ENCODE measurements at regions not wholly inside any gene's neighbourhood (a gene's known extent, or its start where the extent isn't known, plus 50 kb on each side); places are given as distances from the start of the nearest gene placed in this dataset.
"Not testable (repeated sequence)": the region's sequence is repeated elsewhere in the genome, so short reads cannot be mapped to it uniquely, and the experiment has no call there.

DNA sequence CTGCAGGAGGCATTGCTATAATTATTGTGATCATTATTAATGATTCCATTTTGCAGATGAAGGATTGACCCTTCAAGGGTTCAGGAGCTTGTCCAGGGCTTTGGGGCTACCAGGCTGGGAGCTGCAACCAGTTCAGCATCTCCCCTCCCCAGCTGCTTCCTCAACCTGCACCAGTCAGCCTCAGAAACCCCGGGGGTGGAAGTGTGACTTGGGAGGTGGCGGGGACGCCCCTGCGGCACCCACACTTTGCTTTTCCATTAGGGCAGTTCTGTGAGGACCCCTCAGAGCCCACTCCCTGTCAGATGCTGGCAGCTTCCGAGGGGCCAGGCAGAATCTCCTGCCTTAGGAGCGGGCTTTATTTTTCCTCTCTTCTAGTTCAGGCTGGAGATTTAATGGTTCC, 85.6 kb downstream of the OLFM1 start:
- DNase-seq: no peak

DNA sequence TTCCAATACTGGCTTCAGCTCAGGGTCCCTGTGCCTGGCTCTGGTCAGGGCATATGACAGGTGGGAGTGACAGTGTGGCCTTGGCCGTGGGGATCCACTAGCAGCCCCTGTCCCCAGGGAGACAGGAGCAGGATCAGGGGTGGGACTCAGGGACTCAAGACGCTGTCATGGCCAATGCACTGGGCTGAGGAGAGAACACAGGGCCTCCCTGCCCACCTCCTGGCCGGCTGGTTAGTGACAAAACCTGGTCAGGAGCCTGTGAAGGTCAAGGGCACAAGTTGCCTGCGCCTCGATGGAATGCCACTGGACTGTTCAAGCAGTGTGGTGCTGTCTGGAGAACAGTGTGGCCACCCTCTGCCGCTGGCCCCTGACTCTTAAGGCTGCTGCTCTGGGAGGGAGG, 86.8 kb downstream of the OLFM1 start:
- no peak for DNase-seq

DNA sequence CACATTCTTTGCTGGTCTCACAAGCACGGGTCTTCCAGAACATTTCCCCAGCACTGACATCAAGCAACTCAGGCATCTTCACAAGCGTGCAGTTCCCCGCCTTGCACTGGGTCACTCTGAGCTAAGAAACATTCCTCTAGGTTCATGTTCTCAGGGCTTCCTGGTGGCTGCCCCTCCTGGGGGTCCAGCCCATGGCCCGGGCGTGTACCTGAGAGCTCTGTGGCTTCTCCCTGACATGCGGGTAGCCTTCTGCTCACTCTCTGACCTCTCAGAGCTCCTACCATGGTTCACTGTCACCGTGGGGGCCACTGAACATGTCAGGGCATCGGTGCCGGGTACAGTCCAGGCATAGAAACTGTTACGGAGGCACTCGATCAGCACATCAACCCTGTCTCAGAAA, 87.5 kb downstream of the OLFM1 start:
- DNase-seq: no peak

DNA sequence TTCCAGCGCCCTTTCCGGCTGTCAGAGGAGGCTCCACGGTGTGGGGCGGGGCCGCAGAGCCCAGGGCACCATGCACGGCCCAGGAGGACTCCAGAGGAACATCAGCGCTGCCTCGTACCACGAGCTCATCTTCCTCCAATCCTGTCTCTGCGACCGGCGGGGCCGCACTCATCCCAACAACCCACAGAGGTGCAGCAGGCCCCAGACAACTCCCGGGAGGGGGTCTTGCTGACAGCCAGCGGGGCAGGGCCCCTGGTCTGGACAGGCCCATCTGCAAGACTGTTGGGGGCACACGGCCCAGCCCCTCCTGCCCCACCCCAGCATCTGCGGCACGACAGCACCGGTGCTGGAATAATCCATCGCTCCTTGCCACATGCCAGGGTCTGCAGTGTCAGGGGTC, 88.8 kb downstream of the OLFM1 start:
- DNase-seq: no peak

DNA sequence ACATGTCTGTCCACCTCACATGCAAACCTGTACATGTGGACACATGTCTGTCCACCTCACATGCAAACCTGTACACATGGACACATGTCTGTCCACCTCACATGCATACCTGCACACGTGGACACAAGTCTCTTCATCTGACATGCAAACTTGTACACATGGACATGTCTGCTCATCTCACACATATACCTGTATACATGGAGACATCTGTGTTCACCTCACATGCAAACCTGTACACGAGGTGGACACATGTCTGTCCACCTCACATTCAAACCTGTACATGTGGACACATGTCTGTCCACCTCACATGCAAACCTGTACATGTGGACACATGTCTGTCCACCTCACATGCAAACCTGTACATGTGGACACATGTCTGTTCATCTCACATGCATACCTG, 90.1 kb downstream of the OLFM1 start:
- DNase-seq: not testable (repeated sequence)

DNA sequence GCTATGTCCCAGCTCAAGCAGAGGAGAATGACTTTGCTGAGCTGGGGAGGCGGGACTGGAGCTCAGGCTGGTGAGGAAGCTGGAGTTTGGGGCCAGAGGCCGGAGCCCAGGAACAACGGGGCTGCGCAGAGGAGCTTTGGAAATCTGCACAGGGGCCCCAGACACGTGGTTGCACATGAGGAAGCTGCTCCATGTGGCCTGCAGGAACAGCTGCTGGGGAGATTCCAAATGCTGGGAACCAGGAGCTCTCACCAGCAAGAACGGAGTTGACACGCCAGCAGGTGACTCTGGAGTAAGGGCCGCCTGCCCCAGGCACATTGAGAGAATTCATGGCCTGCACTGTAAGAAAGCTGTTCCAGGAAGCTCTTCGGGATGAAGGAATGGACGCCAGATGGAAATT, 91.0 kb downstream of the OLFM1 start:
- no peak for DNase-seq

DNA sequence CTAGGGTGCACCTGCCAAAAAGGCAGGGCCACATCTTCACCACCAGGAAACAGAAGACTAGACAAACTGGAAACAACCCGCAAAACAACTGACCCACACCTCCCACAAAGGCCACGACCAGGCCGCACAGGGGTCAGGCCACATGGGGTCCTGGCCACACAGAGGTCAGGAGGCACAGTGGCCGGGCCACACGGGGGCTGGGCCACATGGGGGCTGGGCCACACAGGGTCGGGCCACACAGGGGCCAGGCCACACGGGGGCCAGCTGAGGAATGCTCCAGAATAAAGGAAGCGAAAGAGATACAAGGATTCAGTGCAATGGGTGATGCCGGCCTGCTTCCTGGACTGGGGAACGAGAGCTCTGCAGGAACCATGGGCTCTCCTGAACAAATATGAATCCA, 91.6 kb downstream of the OLFM1 start:
- DNase-seq: no peak

DNA sequence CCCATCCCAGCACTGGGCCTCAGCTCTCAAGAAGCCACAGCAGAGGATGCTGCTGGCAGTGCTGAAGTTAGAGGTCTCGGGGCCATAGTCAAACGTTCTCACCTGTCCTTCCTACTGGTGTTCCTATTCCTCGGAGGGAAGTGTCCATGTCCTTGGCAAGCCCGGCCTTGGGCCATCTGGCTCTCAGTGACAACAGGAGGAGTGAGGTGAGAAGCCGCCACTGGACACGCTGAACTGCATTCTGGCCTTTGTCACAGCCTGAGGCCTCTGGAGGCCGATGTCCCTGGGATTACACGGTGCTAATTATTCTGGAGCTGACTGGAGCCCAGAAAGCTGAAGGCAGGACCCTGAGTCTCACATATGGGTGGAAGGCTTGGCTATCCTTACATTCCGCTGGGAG, 92.5 kb downstream of the OLFM1 start:
- no peak for DNase-seq

DNA sequence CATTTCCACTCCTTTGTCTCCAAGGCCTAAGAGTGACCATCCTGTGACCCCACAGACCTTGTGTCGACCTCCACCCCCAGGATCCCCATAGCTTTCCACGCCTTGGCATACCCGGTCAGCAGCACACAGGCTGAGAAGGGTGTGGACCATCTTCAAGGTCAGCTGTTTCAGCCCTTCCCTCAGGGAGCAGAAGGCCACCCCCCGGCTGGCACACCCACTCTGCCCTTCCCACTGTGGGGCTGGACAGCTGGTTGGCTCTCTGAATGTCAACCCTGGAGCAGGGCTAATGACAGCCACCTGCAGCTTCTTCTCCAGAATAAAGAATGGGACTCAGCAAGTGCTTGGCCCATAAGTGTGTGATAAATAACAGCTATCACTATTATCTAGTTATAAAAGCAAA, 93.1 kb downstream of the OLFM1 start:
- DNase-seq: no peak

DNA sequence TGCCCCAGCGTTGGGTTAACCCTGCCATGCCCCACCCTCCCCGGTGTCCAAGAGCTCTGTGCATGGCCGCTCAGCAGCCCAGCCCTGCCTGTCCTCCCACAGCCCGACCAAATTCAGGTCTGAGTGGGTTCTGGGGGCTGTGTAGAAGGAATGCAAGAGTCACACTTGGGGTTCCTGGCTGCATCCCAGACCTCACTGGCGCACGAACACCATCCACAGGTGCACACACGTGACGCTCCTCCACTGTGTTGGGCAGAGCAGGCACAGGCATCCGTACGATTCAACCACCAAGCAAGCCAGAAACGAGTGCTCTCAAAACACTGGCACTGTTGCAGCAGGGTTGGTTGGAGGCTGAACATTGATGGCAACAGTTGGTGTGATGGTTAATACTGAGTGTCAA, 93.9 kb downstream of the OLFM1 start:
- no peak for DNase-seq

DNA sequence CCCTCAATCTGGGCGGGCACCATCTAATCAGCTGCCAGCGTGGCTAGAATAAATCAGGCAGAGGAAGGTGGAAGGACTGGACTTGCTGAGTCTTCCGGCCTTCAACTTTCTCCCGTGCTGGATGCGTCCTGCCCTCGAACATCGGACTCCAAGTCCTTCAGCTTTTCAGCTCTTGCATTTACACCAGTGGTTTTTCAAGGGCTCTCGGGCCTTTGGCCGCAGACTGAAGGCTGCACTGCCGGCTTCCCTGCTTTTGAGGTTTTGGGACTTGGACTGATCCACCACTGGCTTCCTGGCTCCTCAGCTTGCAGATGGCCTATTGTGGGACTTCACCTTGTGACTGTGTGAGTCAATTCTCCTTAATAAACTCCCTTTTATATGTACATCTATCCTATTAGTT, 94.4 kb downstream of the OLFM1 start:
- not testable (repeated sequence) for DNase-seq

DNA sequence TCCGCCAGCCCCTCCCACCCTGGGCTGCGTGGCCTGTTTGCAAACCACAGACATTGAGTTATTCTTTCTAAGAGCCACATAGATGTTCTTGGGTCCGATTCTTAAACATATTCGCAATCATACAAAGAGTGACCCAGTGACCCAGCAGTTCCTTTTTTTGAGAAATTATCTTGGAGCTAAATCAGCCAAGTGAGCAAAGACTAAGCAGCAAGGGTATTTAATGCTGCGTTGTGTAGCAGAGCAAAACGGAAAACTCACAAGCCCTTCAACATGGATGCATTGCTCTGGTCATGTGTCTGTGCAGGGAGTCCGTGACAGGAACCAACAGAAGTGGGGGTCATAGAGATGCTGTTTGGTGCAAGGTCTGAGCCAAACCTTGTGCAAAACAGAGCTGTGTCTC, 95.6 kb downstream of the OLFM1 start:
- no peak for DNase-seq

DNA sequence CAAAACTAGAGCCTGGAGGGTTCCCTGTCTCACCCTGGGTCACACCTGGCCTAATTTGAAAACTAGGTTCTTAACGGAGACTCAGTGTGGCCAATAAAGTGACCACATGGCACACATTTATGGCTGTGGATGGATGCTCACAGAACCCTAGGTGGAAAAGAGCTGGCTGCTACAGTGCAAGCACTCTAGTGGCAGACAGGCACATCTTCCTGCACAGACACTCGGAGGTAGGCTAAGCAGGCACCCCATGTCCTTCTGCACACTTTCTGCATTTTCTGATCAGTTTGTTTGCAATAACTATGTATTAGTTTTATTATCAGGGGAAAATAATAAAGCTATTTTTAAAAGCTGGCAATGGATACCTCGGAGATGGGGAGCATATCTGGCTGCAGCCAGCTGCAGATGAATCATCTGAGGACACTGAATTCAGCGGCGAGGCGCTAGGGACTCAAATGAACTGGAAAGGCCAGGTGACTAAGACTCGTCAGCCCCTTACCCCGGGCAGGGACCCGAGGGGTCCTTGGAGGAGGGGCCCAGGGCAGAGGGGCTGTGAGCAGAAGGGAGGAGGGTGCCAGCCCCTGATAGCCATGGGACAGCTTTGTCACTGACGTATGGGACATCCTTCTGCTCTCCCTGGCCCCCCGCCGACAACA, 96.2 kb downstream of the OLFM1 start:
- DNase-seq: no peak

DNA sequence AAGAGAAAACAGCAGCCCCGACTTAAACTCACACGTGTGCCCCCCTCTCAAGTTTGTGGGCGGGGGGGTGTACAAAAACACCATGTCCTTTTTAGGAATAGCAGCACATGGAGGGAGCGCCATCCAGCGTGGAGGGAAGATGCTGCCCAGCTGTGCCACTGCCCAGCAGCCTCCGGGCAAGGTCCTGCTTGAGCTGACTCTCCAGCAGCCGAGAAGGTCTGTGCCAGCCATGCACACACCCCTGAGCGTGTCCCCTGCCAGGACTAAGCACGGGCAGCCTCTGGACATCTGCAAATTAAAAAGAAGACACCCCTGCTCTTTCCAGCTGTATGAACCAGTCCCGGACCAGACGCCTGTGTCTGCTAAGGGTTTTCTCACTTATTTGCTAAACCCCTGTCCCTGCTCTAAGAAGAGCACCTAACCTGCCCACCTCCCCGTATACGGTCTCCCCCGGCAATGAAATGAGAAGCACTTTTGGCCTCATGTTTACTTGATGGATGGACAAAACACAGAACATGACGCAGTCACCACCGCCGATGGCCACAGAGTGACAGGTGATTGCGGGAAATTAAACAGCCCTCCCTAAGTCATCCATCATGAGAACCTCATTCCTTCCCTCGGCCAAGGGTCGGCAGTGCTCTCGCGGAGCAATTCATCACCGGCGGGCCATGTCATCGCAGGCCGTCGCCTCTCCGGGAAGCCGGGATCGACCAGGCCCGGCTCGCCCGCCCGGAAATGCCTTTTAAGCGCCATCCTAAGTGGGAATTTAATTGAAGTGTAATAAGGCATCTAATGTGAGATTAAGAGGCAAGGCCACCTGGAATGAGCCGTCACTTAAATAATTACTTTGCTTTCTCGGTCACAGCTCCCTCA, 96.9 kb downstream of the OLFM1 start:
- DNase-seq: no peak

DNA sequence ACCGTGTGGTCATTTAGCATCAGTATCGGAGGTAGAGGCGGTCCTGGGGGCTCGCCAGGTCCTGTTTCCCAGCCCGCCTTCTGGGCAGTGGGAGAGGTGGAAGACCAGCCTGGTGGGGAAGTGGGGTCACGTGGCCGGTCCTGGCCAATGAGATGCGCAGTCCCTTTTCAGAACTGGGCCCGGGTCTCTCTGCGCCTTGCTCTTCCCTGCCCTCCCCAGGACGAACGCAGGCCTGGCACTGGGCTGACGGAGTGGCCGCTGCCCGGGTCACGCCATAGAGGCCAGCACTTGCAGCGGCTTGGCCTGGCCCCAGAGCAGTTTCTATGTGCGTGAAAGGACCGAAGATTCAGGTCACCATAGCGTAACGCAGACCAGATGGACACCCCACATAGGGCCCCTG, 97.6 kb downstream of the OLFM1 start:
- no peak for DNase-seq

DNA sequence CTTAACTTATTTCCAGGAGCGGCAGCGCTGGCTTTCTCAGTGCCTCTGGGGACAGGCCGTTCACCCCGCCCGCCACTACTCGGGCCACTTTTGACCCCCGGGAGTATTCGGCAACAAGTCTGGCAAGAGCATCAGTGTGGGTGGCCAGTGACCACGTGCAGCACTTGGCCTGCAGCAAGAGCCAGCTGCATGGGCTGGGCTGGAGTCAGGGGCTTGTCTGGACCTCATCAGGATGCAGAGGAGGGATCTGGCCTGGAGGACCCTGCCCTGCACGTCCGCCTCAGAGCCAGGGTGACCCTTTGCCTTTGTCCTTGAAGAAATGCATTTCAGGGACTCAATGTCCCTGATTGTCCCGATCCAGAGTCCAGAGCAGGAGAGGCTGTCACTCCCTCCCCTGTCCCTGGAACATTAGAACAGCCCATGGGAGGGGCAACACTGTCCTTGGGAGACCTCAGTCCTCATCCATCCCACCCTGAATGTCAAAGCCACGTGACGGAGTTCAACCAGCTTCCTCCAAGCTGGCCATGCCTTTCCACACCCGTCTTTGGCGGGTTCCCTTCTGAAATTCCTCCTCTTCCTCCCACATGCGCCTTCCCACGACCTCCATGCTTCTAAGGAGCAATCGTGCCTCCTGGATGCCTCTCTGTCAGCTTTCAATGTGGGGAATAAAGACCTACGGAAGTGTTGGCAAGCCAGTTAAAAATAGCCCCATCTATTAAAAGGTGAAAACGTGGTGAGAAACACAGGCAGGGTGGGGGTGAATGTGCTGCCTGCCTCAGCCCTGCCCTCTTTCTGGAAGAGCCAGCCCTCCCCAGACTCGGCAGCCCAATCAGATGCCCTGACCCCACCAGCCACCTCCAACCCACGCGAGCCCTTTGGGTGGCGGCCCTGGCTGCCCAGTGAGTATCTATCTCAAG, 99.0 kb downstream of the OLFM1 start:
- DNase-seq: no peak

DNA sequence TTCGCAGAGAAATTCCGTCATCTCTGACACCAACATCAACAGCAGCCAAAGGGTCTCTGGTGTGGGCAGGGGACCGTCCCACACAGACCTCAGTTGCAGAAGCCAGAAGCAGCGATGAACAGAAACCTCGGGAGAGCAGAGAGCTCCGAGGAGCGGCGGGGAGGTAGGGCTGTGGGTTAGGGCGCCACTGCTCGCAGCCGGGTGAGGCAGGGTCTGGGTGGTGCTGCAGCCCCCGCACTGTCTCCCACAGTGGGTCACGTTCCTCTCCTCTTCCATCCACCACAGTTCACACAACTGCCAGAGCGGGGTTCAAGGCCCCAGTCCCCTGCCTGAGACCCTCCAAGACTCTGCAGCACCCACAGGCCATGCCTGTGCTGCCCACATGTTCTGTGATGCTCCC, 99.9 kb downstream of the OLFM1 start:
- no peak for DNase-seq

DNA sequence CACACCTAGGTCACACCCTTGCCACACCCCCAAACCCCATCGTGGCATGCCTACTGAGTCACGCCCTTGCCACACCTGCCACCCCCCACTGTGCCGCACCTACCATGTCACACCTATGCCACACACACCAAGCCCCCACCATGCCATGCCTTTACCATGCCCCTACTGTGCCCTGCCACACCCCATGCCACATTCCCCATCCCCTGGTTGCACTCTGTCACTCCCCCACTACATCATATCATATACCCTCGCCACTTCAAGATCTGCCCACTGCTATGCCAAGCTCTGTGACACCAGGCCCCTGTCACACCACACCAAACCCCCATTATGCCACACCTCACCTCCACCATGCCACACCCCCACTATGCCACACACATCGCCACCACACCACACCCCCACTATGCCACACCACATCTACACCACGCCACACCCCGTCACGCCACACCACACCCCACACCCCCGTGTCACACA, 101.2 kb downstream of the OLFM1 start:
- DNase-seq: no peak

DNA sequence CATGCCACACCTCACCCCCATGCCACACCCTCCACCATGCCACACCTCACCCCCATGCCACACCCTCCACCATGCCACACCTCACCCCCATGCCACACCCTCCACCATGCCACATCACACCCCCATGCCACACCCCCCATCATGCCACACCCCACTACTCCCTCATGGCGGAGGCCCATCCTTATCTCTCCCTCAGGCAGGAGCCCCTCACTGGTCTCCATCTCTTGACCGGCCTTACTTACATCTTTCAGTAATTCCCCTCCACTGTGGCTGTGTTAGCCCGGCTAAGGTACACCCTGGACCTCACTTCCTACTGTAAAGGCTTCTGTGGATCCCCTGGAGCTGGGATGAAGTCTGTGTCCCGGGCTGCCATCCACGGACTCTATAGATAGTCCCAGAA, 102.0 kb downstream of the OLFM1 start:
- DNase-seq: no peak

DNA sequence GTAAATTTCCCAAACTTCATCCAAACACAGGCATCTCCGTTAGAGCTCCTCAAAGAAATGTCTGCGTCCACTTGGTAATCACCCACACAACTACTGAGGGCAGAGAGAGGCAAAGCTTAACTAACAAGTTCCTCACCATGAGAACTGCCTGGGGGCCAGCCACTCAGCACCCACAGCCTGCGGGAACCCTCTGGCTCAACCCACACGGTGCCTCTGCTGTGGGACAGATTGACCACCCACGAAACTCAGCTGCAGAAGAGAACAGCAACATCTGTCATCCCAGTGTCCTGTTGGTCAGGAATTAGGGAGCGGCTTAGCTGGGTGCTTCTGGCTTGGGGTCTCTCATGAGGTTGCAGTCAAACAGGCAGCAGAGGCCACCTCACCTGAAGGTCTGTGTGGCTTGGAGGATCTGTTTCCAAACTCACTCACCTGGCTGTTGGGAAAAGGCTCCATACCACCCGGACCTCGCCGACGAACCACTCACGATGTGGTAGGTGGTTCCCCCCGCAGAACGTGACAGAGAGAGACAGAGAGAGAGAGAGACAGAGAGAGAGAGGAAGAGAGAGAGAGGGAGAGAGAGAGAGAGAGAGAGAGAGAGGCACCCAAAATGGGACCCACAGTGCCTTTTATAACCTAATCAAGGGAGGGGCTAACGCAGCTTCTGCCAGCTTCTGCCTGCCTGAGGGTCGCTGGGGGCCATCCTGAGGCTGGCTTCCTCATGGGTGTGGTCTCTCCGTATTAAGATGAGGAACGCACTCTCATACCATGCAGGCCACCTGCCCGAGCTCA, 103.5 kb downstream of the OLFM1 start:
- no peak for DNase-seq

DNA sequence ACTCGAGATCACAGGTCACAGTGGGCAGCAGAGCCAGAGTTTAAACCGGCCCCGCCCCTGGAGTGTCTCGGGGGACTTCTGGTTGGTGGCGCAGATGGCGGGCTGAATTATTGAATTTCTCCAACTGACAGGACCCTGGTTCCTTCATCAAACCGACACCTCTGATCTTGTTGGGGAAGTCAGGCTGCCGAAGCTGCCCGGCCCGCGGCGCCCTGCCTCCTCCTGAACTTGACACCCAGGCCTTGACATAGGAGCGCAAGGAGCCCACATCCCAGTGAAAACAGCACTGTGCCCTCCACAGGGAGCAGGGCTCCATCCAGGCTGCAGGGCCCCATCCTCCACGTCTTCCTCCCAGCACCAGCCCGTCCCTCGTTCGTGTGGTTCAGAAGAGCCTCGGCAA, 105.2 kb downstream of the OLFM1 start:
- DNase-seq: no peak

DNA sequence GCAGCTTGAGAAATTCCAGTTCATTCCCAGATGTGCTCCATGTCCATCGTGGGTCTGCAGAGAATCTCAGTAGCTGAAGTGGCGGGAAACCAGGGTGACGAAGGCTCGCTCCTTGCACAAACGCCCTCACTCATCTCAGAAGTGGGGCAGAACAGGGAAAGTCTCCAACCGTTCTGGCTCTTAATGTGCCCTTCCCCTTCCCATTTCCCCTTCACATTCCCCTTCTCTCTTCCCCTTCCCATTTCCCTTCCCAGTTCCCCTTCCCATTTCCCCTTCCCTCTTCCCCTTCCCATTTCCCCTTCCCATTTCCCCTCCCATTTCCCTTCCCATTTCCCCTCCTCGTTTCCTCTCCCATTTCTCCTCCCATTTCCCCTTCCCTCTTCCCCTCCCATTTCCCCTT, 108.5 kb downstream of the OLFM1 start:
- DNase-seq: not testable (repeated sequence)

DNA sequence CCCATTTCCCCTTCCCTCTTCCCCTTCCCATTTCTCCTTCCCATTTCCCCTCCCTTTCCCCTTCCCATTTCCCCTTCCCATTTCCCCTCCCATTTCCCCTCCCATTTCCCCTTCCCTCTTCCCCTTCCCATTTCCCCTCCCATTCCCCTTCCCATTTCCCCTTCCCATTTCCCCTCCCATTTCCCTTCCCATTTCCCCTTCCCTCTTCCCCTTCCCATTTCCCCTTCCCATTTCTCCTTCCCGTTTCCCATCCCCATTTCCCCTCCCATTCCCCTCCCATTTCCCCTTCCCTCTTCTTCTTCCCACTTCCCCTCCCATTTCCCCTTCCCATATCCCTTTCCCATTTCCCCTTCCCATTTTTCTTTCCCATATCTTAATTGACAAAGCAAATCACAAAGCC, 109.0 kb downstream of the OLFM1 start:
- DNase-seq: no peak

Measured in NCI-H1930 (cell line).